ENCODE measurements at regions not wholly inside any gene's neighbourhood (a gene's known extent, or its start where the extent isn't known, plus 50 kb on each side); places are given as distances from the start of the nearest gene placed in this dataset.
"Not testable (repeated sequence)": the region's sequence is repeated elsewhere in the genome, so short reads cannot be mapped to it uniquely, and the experiment has no call there.

DNA sequence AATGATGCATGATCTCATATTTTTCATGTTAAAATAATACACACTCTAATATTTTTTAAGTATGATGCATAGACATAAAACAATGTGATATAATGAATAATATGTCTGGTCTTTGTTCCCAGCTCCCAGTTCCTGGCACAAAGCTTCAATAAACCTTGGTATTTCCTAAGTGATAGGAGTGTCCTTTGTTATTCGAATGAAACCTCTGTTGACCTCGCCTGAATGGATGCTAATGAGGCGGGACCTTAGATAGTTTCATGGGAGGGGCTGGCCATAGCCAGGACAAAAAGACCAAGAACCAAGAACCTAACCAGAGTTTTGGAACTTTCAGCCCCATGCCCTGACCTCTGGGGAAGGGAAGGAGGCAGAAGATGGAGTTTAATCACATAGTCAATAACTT lies 257.7 kb upstream of the COPS8 start:
- in situ Hi-C loops (cut with HindIII; ENCODE audit: low sequenced_read_pairs): no loop called here
- no peak for DNase-seq (ENCODE audit: low spot score)

GRCh38 chr2:236828820-236829219 lies 256.9 kb upstream of the COPS8 start:
- DNase-seq (ENCODE audit: low spot score): no peak
- in situ Hi-C loops (cut with HindIII; ENCODE audit: low sequenced_read_pairs): no loop called here

GRCh38 chr2:236830926-236831325 lies 254.8 kb upstream of the COPS8 start:
- DNase-seq (ENCODE audit: low spot score): no peak
- in situ Hi-C loops (cut with HindIII; ENCODE audit: low sequenced_read_pairs): no loop called here

DNA sequence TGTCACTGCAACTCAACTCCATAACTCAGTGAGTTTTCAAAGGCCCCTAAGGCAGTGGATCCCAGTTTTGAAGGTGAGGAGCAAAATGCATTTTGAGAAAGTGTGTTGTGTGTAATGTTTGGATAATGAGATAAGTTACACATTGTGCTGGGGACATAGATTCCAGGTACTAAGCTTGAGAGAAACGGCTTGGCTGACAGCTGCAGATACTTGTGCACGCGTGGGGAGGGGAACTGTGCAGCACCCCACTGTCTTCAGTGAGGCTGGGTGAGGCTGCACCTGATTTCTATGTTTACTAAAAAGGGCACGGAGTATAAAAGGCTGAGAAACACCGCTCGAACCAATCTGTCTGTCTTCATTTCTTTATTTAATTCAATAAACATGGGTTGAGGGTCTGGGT lies 254.0 kb upstream of the COPS8 start:
- no peak for DNase-seq (ENCODE audit: low spot score)
- in situ Hi-C loops (cut with HindIII; ENCODE audit: low sequenced_read_pairs): no loop called here

GRCh38 chr2:236833501-236834073 lies 252.1 kb upstream of the COPS8 start:
- no peak for DNase-seq (ENCODE audit: low spot score)
- in situ Hi-C loops (cut with HindIII; ENCODE audit: low sequenced_read_pairs): no loop called here

DNA sequence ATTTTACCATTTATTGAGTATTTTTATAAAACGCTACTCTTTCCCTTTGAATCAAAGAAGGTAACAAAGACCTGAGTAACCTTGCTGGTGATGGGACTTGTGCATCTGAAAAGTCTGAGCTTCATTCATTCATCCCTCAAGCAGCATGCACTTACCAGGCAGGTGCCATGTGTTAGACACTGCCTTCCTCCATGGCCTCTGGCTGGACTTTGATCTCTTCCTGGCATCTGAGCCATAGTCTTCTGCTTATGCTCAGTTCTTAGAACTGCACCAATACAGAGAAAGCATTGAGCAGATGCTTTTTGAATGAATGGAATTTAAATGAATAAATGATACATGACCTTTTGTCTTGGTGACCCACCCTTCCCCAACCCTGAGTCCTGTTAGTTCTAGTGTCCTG lies 251.4 kb upstream of the COPS8 start:
- DNase-seq (ENCODE audit: low spot score): no peak
- in situ Hi-C loops (cut with HindIII; ENCODE audit: low sequenced_read_pairs): no loop called here

GRCh38 chr2:236835307-236836024 lies 250.2 kb upstream of the COPS8 start:
- DNase-seq (ENCODE audit: low spot score): no peak
- in situ Hi-C loops (cut with HindIII; ENCODE audit: low sequenced_read_pairs): no loop called here

- in situ Hi-C loops (cut with HindIII; ENCODE audit: low sequenced_read_pairs); DNase-seq (ENCODE audit: low spot score): not testable (repeated sequence)
Measured at GRCh38 chr2:236836028-236836427, 249.7 kb upstream of the COPS8 start.

DNA sequence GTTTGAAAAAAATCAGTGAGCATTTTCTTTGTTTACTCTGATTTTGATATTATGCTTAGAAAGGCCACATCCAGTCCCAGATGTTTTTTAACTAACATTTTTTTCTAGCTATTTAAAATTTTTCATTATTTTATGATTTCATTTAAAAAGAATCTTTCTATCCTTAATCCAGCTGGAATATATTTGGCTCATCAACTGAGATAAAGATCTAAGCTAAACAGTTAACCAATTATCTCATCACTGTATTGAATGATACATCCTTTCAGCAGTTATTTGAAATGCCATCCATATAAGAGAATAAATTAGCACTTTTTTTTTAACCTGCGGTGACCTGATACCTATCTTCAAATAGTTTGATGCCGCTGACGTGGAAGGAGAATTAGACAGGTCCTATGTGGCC lies 245.5 kb upstream of the COPS8 start:
- in situ Hi-C loops (cut with HindIII; ENCODE audit: low sequenced_read_pairs): no loop called here
- no peak for DNase-seq (ENCODE audit: low spot score)

DNA sequence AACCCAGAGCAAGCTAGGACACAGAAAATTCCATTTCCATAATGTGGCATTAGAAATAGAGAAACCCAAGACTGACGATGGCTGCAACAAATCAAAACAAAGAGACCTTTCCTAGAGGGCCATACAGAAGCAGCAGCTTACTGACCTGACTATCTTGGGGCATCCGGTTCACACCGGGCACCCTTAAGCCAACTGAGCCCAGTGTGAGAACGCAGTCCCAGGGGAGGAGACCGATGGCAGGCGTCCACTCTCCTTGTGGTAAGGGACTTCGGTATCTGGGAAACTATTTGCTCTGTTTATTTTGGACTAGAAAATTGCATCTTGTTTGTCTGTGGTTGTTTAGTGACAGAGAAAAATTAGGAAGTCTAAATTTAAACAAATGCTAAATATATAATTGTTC lies 244.8 kb upstream of the COPS8 start:
- in situ Hi-C loops (cut with HindIII; ENCODE audit: low sequenced_read_pairs): no loop called here
- DNase-seq (ENCODE audit: low spot score): no peak

DNA sequence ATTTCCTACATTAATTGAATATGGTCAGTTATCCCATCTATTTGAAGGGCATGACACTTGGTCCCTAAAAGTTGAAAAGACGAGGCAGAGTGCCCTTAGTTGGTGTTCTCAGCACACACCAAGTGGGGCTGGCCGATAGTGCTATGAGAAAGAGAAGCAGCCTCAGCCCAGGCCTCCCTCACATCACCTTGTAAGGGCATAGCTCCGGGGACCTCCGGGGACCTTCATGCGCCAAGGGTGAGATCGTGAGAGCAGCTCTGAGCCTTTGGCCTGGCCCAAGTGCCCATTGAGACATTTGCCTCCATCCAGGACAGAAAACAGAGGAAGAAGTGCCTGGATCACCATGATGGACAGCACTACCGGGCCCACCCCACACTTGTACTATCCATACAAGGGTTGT lies 244.3 kb upstream of the COPS8 start:
- no peak for DNase-seq (ENCODE audit: low spot score)
- in situ Hi-C loops (cut with HindIII; ENCODE audit: low sequenced_read_pairs): no loop called here

DNA sequence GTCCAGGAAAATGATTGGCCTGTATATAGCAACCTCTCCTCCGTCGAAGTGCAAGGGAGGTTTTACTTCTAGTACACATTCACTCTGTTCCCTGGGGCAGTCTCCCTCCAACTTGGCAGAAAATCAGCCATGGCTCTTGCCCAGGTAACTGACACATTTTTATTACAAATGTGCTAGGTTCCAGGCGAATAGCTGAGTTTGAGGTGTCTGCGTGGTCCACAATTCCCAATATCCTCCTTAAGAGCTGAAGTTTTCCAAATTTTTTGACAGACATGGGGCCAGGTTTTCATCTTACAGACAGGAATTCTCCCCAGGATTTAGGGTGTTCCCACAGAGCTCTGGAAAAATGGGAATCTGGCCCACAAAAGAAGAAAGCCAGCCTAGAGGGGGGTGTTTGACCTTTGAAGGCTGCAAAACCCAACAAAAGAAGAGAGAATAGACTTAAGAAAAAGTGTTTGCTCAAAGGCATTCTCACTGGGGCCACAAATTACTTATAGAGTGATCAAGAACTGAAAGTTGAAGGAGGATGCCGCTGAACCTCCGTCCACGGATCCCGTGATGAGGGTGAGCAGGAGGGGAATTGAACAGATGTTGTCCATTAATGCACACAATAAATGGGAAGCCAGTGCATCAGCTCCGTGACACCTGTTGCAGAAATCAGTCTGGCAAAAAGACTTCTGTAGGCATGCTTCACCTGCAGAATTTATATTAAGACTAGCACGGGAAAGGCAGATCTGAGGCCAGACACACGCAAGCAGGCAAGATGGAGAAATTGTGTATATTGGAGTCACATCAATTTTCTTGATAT lies 242.3 kb upstream of the COPS8 start:
- DNase-seq (ENCODE audit: low spot score): peak; percentile 66
- in situ Hi-C loops (cut with HindIII; ENCODE audit: low sequenced_read_pairs): no loop called here

GRCh38 chr2:236844711-236845110 lies 241.0 kb upstream of the COPS8 start:
- no peak for DNase-seq (ENCODE audit: low spot score)
- in situ Hi-C loops (cut with HindIII; ENCODE audit: low sequenced_read_pairs): no loop called here

DNA sequence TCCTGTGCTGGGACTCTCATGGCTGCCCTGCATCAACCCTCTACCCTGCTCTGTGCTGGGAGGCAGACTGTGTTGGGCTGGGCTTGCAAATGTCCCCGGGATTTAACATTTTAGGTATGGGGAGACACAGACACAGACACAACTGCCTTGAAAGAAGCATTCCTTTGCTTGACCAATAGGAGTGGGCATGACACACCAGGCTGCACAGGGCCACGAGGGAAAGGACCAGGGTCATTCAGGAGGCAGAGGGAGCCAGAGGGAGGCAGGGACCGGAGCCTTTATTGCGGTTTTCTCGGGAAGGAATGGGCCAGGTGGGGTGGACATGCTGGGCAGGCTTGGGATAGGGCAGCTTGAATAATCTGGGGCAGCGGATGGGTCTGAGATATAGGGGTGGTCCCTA lies 238.7 kb upstream of the COPS8 start:
- in situ Hi-C loops (cut with HindIII; ENCODE audit: low sequenced_read_pairs): no loop called here

DNA sequence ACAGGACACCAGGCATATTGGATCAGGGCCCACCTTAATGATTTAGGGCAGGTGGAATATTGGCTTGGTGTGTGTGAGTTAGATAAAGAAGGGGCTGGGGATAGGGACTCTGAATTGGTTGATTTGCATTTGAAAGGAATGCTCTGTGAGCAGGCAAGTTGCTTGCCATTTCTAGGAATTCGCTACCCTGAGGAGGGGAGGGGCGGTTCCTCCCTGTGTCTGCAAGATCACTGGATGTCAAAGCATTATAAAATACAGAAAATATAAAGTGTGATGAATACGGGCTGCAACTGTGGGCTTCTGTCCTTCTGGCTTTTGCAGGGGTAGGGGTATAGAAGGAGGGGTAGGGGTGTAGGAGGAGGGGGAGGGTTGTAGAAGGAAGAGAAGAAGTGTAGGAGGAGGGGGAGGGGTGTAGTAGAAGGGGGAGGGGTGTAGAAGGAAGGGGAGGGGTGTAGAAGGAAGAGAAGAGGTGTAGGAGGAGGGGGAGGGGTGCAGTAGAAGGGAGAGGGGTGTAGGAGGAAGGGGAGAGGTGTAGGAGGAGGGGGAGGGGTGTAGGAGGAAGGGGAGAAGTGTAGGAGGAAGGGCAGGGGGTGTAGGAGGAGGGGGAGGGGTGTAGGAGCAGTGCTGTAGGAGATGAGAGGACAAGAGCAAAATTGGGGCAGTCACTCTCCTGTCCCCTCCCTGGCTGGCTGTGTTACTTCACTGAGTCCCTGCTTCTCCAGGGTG lies 238.0 kb upstream of the COPS8 start:
- no peak for DNase-seq (ENCODE audit: low spot score)
- in situ Hi-C loops (cut with HindIII; ENCODE audit: low sequenced_read_pairs): no loop called here

More for the DNA sequence above, 238.7 kb upstream of the COPS8 start:
- DNase-seq (ENCODE audit: low spot score): no peak

GRCh38 chr2:236848501-236848900 lies 237.2 kb upstream of the COPS8 start:
- in situ Hi-C loops (cut with HindIII; ENCODE audit: low sequenced_read_pairs): no loop called here

GRCh38 chr2:236849508-236849907 lies 236.2 kb upstream of the COPS8 start:
- DNase-seq (ENCODE audit: low spot score): peak; percentile 76
- in situ Hi-C loops (cut with HindIII; ENCODE audit: low sequenced_read_pairs): no loop called here

More at GRCh38 chr2:236848501-236848900, 237.2 kb upstream of the COPS8 start:
- no peak for DNase-seq (ENCODE audit: low spot score)

DNA sequence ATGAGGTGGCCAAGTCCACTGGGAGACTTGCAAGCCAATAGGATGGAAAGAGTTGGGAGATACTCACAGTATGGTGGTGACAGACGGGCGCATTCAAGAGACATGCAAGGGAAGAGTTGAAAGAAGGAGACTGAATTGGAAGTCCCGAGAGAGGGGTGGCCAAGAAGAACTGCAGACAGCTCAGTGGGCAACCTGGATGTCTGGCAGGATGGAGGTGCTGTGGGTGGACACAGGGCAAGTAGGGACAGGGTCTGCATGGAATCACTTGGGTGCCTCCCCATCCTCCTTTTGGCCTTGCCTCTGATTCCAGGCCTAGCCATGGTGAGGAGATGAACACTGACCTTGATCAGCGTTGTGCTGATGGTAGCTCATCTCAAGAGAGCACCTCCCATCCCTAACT lies 235.7 kb upstream of the COPS8 start:
- in situ Hi-C loops (cut with HindIII; ENCODE audit: low sequenced_read_pairs): no loop called here
- no peak for DNase-seq (ENCODE audit: low spot score)

- in situ Hi-C loops (cut with HindIII; ENCODE audit: low sequenced_read_pairs): no loop called here
- DNase-seq (ENCODE audit: low spot score): no peak
Measured at GRCh38 chr2:236851187-236851586, 234.5 kb upstream of the COPS8 start.

All from G401 (cell line).